ENCODE measurements at regions not wholly inside any gene's neighbourhood (a gene's known extent, or its start where the extent isn't known, plus 50 kb on each side); places are given as distances from the start of the nearest gene placed in this dataset.

DNA sequence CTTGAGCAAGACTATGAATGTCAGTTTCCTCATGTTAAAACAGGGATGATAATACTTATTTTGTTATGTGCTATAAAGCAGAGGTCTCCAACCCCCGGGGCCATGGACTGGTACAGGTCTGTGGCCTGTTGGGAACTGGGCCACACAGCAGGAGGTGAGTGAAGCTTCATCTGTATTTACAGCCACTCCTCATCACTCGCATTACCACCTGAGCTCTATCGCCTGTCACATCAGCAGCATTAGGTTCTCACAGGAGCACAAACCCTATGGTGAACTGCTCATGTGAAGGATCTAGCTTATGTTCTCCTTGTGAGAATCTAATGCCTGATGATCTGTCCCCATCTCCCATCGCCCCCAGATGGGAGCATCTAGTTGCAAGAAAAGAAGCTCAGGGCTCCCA lies 365.3 kb upstream of the SMIM30 start (continued):
- TF ChIP-seq, protein P1, sequence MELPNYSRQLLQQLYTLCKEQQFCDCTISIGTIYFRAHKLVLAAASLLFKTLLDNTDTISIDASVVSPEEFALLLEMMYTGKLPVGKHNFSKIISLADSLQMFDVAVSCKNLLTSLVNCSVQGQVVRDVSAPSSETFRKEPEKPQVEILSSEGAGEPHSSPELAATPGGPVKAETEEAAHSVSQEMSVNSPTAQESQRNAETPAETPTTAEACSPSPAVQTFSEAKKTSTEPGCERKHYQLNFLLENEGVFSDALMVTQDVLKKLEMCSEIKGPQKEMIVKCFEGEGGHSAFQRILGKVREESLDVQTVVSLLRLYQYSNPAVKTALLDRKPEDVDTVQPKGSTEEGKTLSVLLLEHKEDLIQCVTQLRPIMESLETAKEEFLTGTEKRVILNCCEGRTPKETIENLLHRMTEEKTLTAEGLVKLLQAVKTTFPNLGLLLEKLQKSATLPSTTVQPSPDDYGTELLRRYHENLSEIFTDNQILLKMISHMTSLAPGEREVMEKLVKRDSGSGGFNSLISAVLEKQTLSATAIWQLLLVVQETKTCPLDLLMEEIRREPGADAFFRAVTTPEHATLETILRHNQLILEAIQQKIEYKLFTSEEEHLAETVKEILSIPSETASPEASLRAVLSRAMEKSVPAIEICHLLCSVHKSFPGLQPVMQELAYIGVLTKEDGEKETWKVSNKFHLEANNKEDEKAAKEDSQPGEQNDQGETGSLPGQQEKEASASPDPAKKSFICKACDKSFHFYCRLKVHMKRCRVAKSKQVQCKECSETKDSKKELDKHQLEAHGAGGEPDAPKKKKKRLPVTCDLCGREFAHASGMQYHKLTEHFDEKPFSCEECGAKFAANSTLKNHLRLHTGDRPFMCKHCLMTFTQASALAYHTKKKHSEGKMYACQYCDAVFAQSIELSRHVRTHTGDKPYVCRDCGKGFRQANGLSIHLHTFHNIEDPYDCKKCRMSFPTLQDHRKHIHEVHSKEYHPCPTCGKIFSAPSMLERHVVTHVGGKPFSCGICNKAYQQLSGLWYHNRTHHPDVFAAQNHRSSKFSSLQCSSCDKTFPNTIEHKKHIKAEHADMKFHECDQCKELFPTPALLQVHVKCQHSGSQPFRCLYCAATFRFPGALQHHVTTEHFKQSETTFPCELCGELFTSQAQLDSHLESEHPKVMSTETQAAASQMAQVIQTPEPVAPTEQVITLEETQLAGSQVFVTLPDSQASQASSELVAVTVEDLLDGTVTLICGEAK (IDR thresholded peaks at IDR 0.05; ENCODE audit: borderline replicate concordance): no peak
- no peak for TF ChIP-seq FOXM1 (IDR thresholded peaks at IDR 0.05; ENCODE audit: low read depth, low read length)
- TF ChIP-seq TBL1XR1 (IDR thresholded peaks at IDR 0.05; ENCODE audit: low read depth, low read length): no peak

DNA sequence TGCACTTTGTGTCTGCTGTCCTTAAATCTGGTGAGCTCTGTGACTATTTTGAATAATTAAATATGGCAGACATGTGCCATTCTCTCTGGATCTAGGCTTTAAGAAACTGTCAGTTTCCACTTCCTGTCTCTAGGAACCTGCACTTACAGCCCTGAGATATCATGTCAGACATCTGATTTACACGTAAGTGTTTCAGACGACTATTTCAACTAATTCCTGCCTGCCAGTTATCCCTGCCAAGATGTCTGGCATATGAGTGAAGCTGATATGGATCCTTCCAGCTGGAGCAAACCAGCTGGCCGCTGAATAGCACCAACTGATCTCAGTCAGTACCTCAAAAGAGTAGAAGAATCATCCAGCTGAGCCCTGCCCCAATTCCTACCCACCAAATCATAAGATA lies 362.2 kb upstream of the SMIM30 start:
- FAIRE-seq (no peak), DNase-seq (ENCODE audit: low read depth, low spot score) (no peak), ATAC-seq (no peak)
- WGBS (ENCODE audit: insufficient coverage, insufficient replicate concordance, low lambda C conversion rate, missing lambda C conversion rate): 11% methylated on average over 3 of the region's 3 CpGs
- H3K79me2 ChIP-seq (ENCODE audit: control insufficient read depth, insufficient read depth, low read length): no peaks in the 10 kb centered on the region
- TF ChIP-seq PAX5 (IDR thresholded peaks at IDR 0.05; ENCODE audit: borderline replicate concordance, low read depth, low read length): no peak
- no peak for TF ChIP-seq RAD21 (IDR thresholded peaks at IDR 0.05; ENCODE audit: insufficient read depth, low read depth, low read length)
- TF ChIP-seq POLR2AphosphoS2 (IDR thresholded peaks at IDR 0.05; ENCODE audit: low read depth, low read length): no peak
- TF ChIP-seq, protein P2, sequence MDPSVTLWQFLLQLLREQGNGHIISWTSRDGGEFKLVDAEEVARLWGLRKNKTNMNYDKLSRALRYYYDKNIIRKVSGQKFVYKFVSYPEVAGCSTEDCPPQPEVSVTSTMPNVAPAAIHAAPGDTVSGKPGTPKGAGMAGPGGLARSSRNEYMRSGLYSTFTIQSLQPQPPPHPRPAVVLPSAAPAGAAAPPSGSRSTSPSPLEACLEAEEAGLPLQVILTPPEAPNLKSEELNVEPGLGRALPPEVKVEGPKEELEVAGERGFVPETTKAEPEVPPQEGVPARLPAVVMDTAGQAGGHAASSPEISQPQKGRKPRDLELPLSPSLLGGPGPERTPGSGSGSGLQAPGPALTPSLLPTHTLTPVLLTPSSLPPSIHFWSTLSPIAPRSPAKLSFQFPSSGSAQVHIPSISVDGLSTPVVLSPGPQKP (IDR thresholded peaks at IDR 0.05; ENCODE audit: low read depth, low read length): no peak
- TF ChIP-seq NR2C2 (IDR thresholded peaks at IDR 0.05; ENCODE audit: borderline replicate concordance, control insufficient read depth, insufficient read length, low read depth): no peak
- no peak for TF ChIP-seq POLR2AphosphoS5 (IDR thresholded peaks at IDR 0.05; ENCODE audit: low read length)
- TF ChIP-seq FOXK2 (IDR thresholded peaks at IDR 0.05): no peak
- no peak for TF ChIP-seq MXI1 (IDR thresholded peaks at IDR 0.05; ENCODE audit: low read depth, low read length)
- TF ChIP-seq, protein P3, sequence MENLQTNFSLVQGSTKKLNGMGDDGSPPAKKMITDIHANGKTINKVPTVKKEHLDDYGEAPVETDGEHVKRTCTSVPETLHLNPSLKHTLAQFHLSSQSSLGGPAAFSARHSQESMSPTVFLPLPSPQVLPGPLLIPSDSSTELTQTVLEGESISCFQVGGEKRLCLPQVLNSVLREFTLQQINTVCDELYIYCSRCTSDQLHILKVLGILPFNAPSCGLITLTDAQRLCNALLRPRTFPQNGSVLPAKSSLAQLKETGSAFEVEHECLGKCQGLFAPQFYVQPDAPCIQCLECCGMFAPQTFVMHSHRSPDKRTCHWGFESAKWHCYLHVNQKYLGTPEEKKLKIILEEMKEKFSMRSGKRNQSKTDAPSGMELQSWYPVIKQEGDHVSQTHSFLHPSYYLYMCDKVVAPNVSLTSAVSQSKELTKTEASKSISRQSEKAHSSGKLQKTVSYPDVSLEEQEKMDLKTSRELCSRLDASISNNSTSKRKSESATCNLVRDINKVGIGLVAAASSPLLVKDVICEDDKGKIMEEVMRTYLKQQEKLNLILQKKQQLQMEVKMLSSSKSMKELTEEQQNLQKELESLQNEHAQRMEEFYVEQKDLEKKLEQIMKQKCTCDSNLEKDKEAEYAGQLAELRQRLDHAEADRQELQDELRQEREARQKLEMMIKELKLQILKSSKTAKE (IDR thresholded peaks at IDR 0.05; ENCODE audit: low read depth, poor library complexity, severe bottlenecking): no peak
- TF ChIP-seq YY1 (IDR thresholded peaks at IDR 0.05; ENCODE audit: low read depth, low read length): no peak
- H3K9me3 ChIP-seq (replicated peaks; ENCODE audit: control insufficient read depth, insufficient read depth, low read length): no peaks in the 10 kb centered on the region
- no peaks in the 10 kb centered on the region for H3K27me3 ChIP-seq (replicated peaks in 1 of 2; ENCODE audit: control insufficient read depth in 2 of 2, insufficient read depth in 2 of 2, low read length in 1 of 2)
- ChIA-PET SMC1A (ENCODE audit: uncharacterized antibody, unreplicated experiment) (no interaction called here), RAD21 (ENCODE audit: unreplicated experiment) (no interaction called here), POLR2A (no interaction called here), CTCF (no interaction called here)
- no peak overlapping the region for H3K27ac ChIP-seq (ENCODE audit: control insufficient read depth, insufficient read depth)
- no peaks in the 10 kb centered on the region for H3K36me3 ChIP-seq (ENCODE audit: control insufficient read depth in 2 of 2, insufficient read depth in 2 of 2, low read length in 1 of 2)
- H2AFZ ChIP-seq (ENCODE audit: control insufficient read depth, low read depth, low read length): no peak overlapping the region
- H3K4me2 ChIP-seq (ENCODE audit: control insufficient read depth, insufficient read depth): no peak overlapping the region
- in situ Hi-C loops (cut with MboI): no loop called here
- H3K9ac ChIP-seq (ENCODE audit: control insufficient read depth, insufficient read depth, low read length): no peak overlapping the region
- BruUV-seq (replicated peaks): no TSS peak
- H3K4me1 ChIP-seq (ENCODE audit: control insufficient read depth, insufficient read depth, low read length): no peaks in the 10 kb centered on the region
- intact Hi-C loops (cut with micrococcal nuclease; ENCODE audit: unreplicated experiment): no loop called here
- no peak overlapping the region for H3K4me3 ChIP-seq
- H4K20me1 ChIP-seq (ENCODE audit: control insufficient read depth, insufficient read depth): no peaks in the 10 kb centered on the region
